Activated CD4-positive, alpha-beta T cell treated with anti-CD3 and anti-CD28 coated beads for 36 hours (primary cell): ENCODE measurements at regions not wholly inside any gene's neighbourhood (a gene's known extent, or its start where the extent isn't known, plus 50 kb on each side); places are given as distances from the start of the nearest gene placed in this dataset.
"Not testable (repeated sequence)": the region's sequence is repeated elsewhere in the genome, so short reads cannot be mapped to it uniquely, and the experiment has no call there.

ENCODE experiments used
- ATAC-seq: fragments of 200-7000 bp; cut with Tn5 transposase; one replicate; pipeline ENCODE4 v1.10.0; 2021; ENCODE audit warnings: mild to moderate bottlenecking, moderate library complexity
- CTCF ChIA-PET: fragments of 350-600 bp; sonication (Branson Sonifier 250); formaldehyde crosslinking; loops from one replicate; lab custom pipeline; 2021; ENCODE audit warnings: antibody characterized with exemption; lab: Charles Lee
- POLR2A ChIA-PET: fragments of 350-600 bp; sonication (Branson Sonifier 250); formaldehyde crosslinking; loops from one replicate; lab custom pipeline; 2021; ENCODE audit warnings: antibody characterized with exemption, inconsistent platforms; lab: Charles Lee
- DNase-seq: peaks from one replicate; pipeline ENCODE4 v3.0.0-alpha.2; 2020
- H3K27ac Mint-ChIP-seq: one replicate; pipeline ENCODE4 v1.8.0; 2021; ENCODE audit warnings: mixed read lengths
- H3K27me3 Mint-ChIP-seq: one replicate; pipeline ENCODE4 v1.8.0; 2021; ENCODE audit warnings: mixed read lengths
- H3K36me3 Mint-ChIP-seq: one replicate; pipeline ENCODE4 v1.8.0; 2021; ENCODE audit warnings: low read depth, mixed read lengths
- H3K4me1 Mint-ChIP-seq: one replicate; pipeline ENCODE4 v1.8.0; 2021; ENCODE audit warnings: mixed read lengths
- H3K4me3 Mint-ChIP-seq: one replicate; pipeline ENCODE4 v1.8.0; 2021; ENCODE audit warnings: mild to moderate bottlenecking, moderate library complexity, mixed read lengths
- H3K9me3 Mint-ChIP-seq: one replicate; pipeline ENCODE4 v1.8.0; 2021; ENCODE audit warnings: low read depth, mixed read lengths
- intact Hi-C, 2 experiments: fragments of 100-400 bp; cut with DNase I in 1 of 2; cut with micrococcal nuclease in 1 of 2; formaldehyde crosslinking; loops; one replicate each; pipeline versions ENCODE4 v1.14.2 to v1.15.1; 2022 to 2024; cut with DNase I, micrococcal nuclease

- ChIA-PET CTCF (interaction anchor here (0.6 to 1.7 kb wide), 2 partner anchors 12 to 164 kb away, joined by 3 to 12 read pairs; no protein-coding TSS in a partner anchor), POLR2A (no interaction called here)
- H3K4me3 Mint-ChIP-seq, result no peak overlapping the region
- no peak for DNase-seq
- intact Hi-C loops, result no loop called here
- H3K27ac Mint-ChIP-seq, result no peak overlapping the region
- H3K36me3 Mint-ChIP-seq, result no peaks in the 10 kb centered on the region
- H3K4me1 Mint-ChIP-seq, result peaks cover 5% of the 10 kb centered on the region
- no peak for ATAC-seq
- peaks cover under 1% of the 10 kb centered on the region for H3K27me3 Mint-ChIP-seq
- no peaks in the 10 kb centered on the region for H3K9me3 Mint-ChIP-seq
Observed at GRCh38 chr5:130884023-130884422, 281.0 kb downstream of the HINT1 start.

- ChIA-PET CTCF (interaction anchor here (0.6 to 1.1 kb wide), 2 partner anchors 13 to 111 kb away, joined by 3 read pairs; no protein-coding TSS in a partner anchor), POLR2A (no interaction called here)
- intact Hi-C loops, result loop anchor here in 1 of 2 experiments (10.0 kb wide), 1 partner anchor 349 kb away; no protein-coding TSS in a partner anchor
- no peak for DNase-seq
- Mint-ChIP-seq H3K4me3 (no peak overlapping the region), H3K27me3 (no peaks in the 10 kb centered on the region), H3K27ac (no peak overlapping the region), H3K36me3 (no peaks in the 10 kb centered on the region), H3K4me1 (peaks cover 7% of the 10 kb centered on the region), H3K9me3 (no peaks in the 10 kb centered on the region)
- peak; percentile 47 for ATAC-seq
Observed at GRCh38 chr5:130875656-130876055, 289.4 kb downstream of the HINT1 start.

GRCh38 chr5:130874861-130875417, 290.1 kb downstream of the HINT1 start:
- ATAC-seq (no peak), DNase-seq (no peak)
- Mint-ChIP-seq H3K4me3 (no peak overlapping the region), H3K36me3 (no peaks in the 10 kb centered on the region), H3K27ac (no peak overlapping the region), H3K9me3 (no peaks in the 10 kb centered on the region), H3K4me1 (peaks cover 7% of the 10 kb centered on the region), H3K27me3 (no peaks in the 10 kb centered on the region)
- ChIA-PET POLR2A (no interaction called here), CTCF (interaction anchor here (0.6 to 1.1 kb wide), 3 partner anchors 12 to 234 kb away, joined by 3 read pairs; no protein-coding TSS in a partner anchor)
- intact Hi-C loops, result loop anchor here in 1 of 2 experiments (5.0 to 10.0 kb wide), 2 partner anchors 192 to 350 kb away; no protein-coding TSS in a partner anchor

- Mint-ChIP-seq H3K4me1 (peaks cover 7% of the 10 kb centered on the region), H3K27me3 (no peaks in the 10 kb centered on the region), H3K4me3 (no peak overlapping the region), H3K27ac (no peak overlapping the region), H3K36me3 (no peaks in the 10 kb centered on the region), H3K9me3 (no peaks in the 10 kb centered on the region)
- ChIA-PET CTCF (interaction anchor here (0.6 to 2.8 kb wide), 37 partner anchors 7 to 1322 kb away, joined by 3 to 23 read pairs (median 3); no protein-coding TSS in a partner anchor), POLR2A (interaction anchor here (0.6 kb wide), 1 partner anchor 180 kb away, joined by 3 read pairs; no protein-coding TSS in a partner anchor)
- DNase-seq (peak; percentile 57), ATAC-seq (peak; percentile 71)
- intact Hi-C loops, result loop anchor here (1.0 to 10.0 kb wide), 5 partner anchors 196 to 546 kb away; no protein-coding TSS in a partner anchor
Observed at GRCh38 chr5:130871346-130872086, 293.5 kb downstream of the HINT1 start.

GRCh38 chr5:130870691-130871090, 294.4 kb downstream of the HINT1 start:
- intact Hi-C loops, result loop anchor here (1.0 to 10.0 kb wide), 5 partner anchors 197 to 547 kb away; no protein-coding TSS in a partner anchor
- ChIA-PET POLR2A (no interaction called here), CTCF (interaction anchor here (0.5 to 2.8 kb wide), 16 partner anchors 8 to 547 kb away, joined by 3 to 23 read pairs (median 4); no protein-coding TSS in a partner anchor)
- DNase-seq (no peak), ATAC-seq (no peak)
- Mint-ChIP-seq H3K4me3 (no peak overlapping the region), H3K4me1 (peaks cover 3% of the 10 kb centered on the region), H3K9me3 (no peaks in the 10 kb centered on the region), H3K27me3 (no peaks in the 10 kb centered on the region), H3K36me3 (no peaks in the 10 kb centered on the region), H3K27ac (no peak overlapping the region)

- Mint-ChIP-seq H3K4me3 (no peak overlapping the region), H3K27me3 (no peaks in the 10 kb centered on the region), H3K36me3 (no peaks in the 10 kb centered on the region), H3K9me3 (no peaks in the 10 kb centered on the region), H3K27ac (no peak overlapping the region), H3K4me1 (no peaks in the 10 kb centered on the region)
- intact Hi-C loops, result no loop called here
- no peak for DNase-seq
- ATAC-seq, result no peak
- ChIA-PET CTCF (no interaction called here), POLR2A (no interaction called here)
Observed at GRCh38 chr5:130868186-130868840, 296.7 kb downstream of the HINT1 start.

- CTCF ChIA-PET, result interaction anchor here (0.7 to 1.1 kb wide), 2 partner anchors 26 to 31 kb away, joined by 3 to 4 read pairs; no protein-coding TSS in a partner anchor
Observed at GRCh38 chr5:130845049-130845765, 319.8 kb downstream of the HINT1 start.

GRCh38 chr5:130836729-130837649, 328.1 kb downstream of the HINT1 start:
- ChIA-PET POLR2A (no interaction called here), CTCF (interaction anchor here (1.1 kb wide), 1 partner anchor 35 kb away, joined by 4 read pairs; no protein-coding TSS in a partner anchor)
- Mint-ChIP-seq H3K27ac (peak overlapping the region; percentile 14), H3K4me1 (peaks cover 14% of the 10 kb centered on the region), H3K9me3 (peaks cover 2% of the 10 kb centered on the region), H3K36me3 (no peaks in the 10 kb centered on the region), H3K4me3 (peak overlapping the region; percentile 54), H3K27me3 (no peaks in the 10 kb centered on the region)
- intact Hi-C loops, result no loop called here
- ATAC-seq, result peak; percentile 57
- no peak for DNase-seq

More at GRCh38 chr5:130845049-130845765, 319.8 kb downstream of the HINT1 start:
- no peak for ATAC-seq
- no peak for DNase-seq
- Mint-ChIP-seq H3K9me3 (peaks cover 11% of the 10 kb centered on the region), H3K36me3 (no peaks in the 10 kb centered on the region), H3K4me3 (no peak overlapping the region), H3K27me3 (peaks cover 13% of the 10 kb centered on the region), H3K4me1 (no peaks in the 10 kb centered on the region), H3K27ac (no peak overlapping the region)
- intact Hi-C loops, result no loop called here
- POLR2A ChIA-PET, result no interaction called here

GRCh38 chr5:130817598-130818384, 347.3 kb downstream of the HINT1 start:
- H3K4me3 Mint-ChIP-seq, DNase-seq, intact Hi-C loops, H3K9me3 Mint-ChIP-seq, H3K27ac Mint-ChIP-seq, H3K36me3 Mint-ChIP-seq, H3K27me3 Mint-ChIP-seq, POLR2A ChIA-PET, ATAC-seq: not testable (repeated sequence)
- H3K4me1 Mint-ChIP-seq, result peaks cover 13% of the 10 kb centered on the region
- CTCF ChIA-PET, result interaction anchor here (0.7 kb wide), 1 partner anchor 127 kb away, joined by 3 read pairs; no protein-coding TSS in a partner anchor
